GM12878 (cell line): ENCODE measurements at regions not wholly inside any gene's neighbourhood (a gene's known extent, or its start where the extent isn't known, plus 50 kb on each side); places are given as distances from the start of the nearest gene placed in this dataset.

Source experiments
- ATAC-seq: fragments of 200-7000 bp; cut with Tn5 transposase; 3 replicates; pipeline ENCODE4 v1.9.1; 2020; ENCODE audit warnings: mild to moderate bottlenecking, moderate library complexity
- BruUV-seq: library from RNA; stranded (reverse); fragments of 400-500 nt; replicated peaks from 2 replicates; lab custom pipeline; 2021; lab: Mats Ljungman, UMichigan
- CTCF ChIA-PET: fragments of 300-600 bp; sonication (Branson Sonifier 250); formaldehyde crosslinking; extraction: SDS; loops from one replicate; lab custom pipeline; 2021; ENCODE audit warnings: inconsistent platforms; lab: Yijun Ruan, JAX
- POLR2A ChIA-PET: fragments of 350-600 bp; formaldehyde crosslinking; extraction: SDS; loops from one replicate; lab custom pipeline; 2021; ENCODE audit warnings: inconsistent platforms; lab: Charles Lee
- RAD21 ChIA-PET: fragments of 300-600 bp; sonication (Branson Sonifier 250); formaldehyde crosslinking; loops from one replicate; lab custom pipeline; 2023; ENCODE audit warnings: antibody characterized with exemption; ENCODE audit not compliant: unreplicated experiment; lab: Charles Lee
- SMC1A ChIA-PET: fragments of 300-600 bp; sonication (Branson Sonifier 250); formaldehyde crosslinking; loops from one replicate; lab custom pipeline; 2023; ENCODE audit not compliant: unreplicated experiment, uncharacterized antibody; lab: Charles Lee
- DNase-seq: peaks from one replicate; pipeline ENCODE4 v3.0.0-alpha.2; 2011; ENCODE audit warnings: low read depth, low spot score
- FAIRE-seq: peaks from 3 replicates; lab custom pipeline; 2011; peaks lifted over from hg19 to GRCh38; lab: Jason Lieb, UNC
- H2AFZ ChIP-seq: 2 replicates; pipeline ENCODE4 v1.6.0; 2011; ENCODE audit warnings: low read depth, low read length, control low read depth; ENCODE audit not compliant: control insufficient read depth
- H3K27ac ChIP-seq: 2 replicates; pipeline ENCODE4 v1.5.1; 2011; ENCODE audit warnings: control low read depth; ENCODE audit not compliant: control insufficient read depth, insufficient read depth
- H3K27me3 ChIP-seq, 2 experiments: replicated peaks in 1 of 2; 2 replicates each; pipeline versions ENCODE4 v1.6.0 to v1.6.1; 2011; ENCODE audit warnings: low read length in 1 of 2; ENCODE audit not compliant: control insufficient read depth in 2 of 2, insufficient read depth in 2 of 2
- H3K36me3 ChIP-seq, 2 experiments: 2 replicates each; pipeline ENCODE4 v1.5.1; 2011; ENCODE audit warnings: low read length in 1 of 2; ENCODE audit not compliant: control insufficient read depth in 2 of 2, insufficient read depth in 2 of 2
- H3K4me1 ChIP-seq: 2 replicates; pipeline ENCODE4 v1.6.1; 2011; ENCODE audit warnings: mild to moderate bottlenecking, low read length, moderate library complexity, mixed read lengths; ENCODE audit not compliant: control insufficient read depth, insufficient read depth
- H3K4me2 ChIP-seq: 2 replicates; pipeline ENCODE4 v1.6.0; 2011; ENCODE audit warnings: control low read depth; ENCODE audit not compliant: control insufficient read depth, insufficient read depth
- H3K4me3 ChIP-seq: fragments of 200-600 bp; sonication (generic); 2 replicates; pipeline ENCODE4 v1.5.1; 2016
- H3K79me2 ChIP-seq: 2 replicates; pipeline ENCODE4 v1.6.0; 2011; ENCODE audit warnings: low read length; ENCODE audit not compliant: control insufficient read depth, insufficient read depth
- H3K9ac ChIP-seq: 2 replicates; pipeline ENCODE4 v1.8.0; 2011; ENCODE audit warnings: low read length, control low read depth, mixed read lengths; ENCODE audit not compliant: control insufficient read depth, insufficient read depth
- H3K9me3 ChIP-seq: replicated peaks from 3 replicates; pipeline ENCODE4 v1.5.1; 2011; ENCODE audit warnings: mild to moderate bottlenecking, low read length; ENCODE audit not compliant: control insufficient read depth, insufficient read depth
- H4K20me1 ChIP-seq: 2 replicates; pipeline ENCODE4 v1.6.0; 2011; ENCODE audit not compliant: control insufficient read depth, insufficient read depth
- CREM ChIP-seq: IDR thresholded peaks from 2 replicates; pipeline ENCODE4 v1.6.1; 2014; ENCODE audit warnings: antibody characterized with exemption, low read depth
- EP300 ChIP-seq, 2 experiments: fragments of 150-350 bp in 1 of 2; IDR thresholded peaks; 2 replicates each; pipeline ENCODE4 v1.6.1; 2011 to 2012; ENCODE audit warnings: low read depth in 2 of 2, low read length in 2 of 2, borderline replicate concordance in 1 of 2, improper control_type of control experiment in 1 of 2, inconsistent platforms in 1 of 2; ENCODE audit not compliant: control insufficient read depth in 1 of 2
- LARP7 ChIP-seq: fragments of 450-650 bp; IDR thresholded peaks from 2 replicates; pipeline ENCODE4 v1.6.1; 2017; ENCODE audit warnings: mild to moderate bottlenecking
- MLLT1 ChIP-seq: fragments of 450-650 bp; IDR thresholded peaks from 2 replicates; pipeline ENCODE4 v1.6.1; 2016; ENCODE audit warnings: mild to moderate bottlenecking
- NFXL1 ChIP-seq: fragments of 450-650 bp; IDR thresholded peaks from 2 replicates; pipeline ENCODE4 v1.6.1; 2017; ENCODE audit warnings: antibody characterized with exemption, mild to moderate bottlenecking, borderline replicate concordance
- NKRF ChIP-seq: fragments of 450-650 bp; conservative IDR thresholded peaks from 2 replicates; pipeline ENCODE4 v1.6.1; 2017; ENCODE audit warnings: mild to moderate bottlenecking, moderate library complexity
- STAT1 ChIP-seq: fragments of 450-650 bp; conservative IDR thresholded peaks from 2 replicates; pipeline ENCODE4 v1.6.1; 2014; ENCODE audit warnings: antibody characterized with exemption, mild to moderate bottlenecking
- TCF3 ChIP-seq: IDR thresholded peaks from 2 replicates; pipeline ENCODE4 v1.6.1; 2012; ENCODE audit warnings: low read depth, mild to moderate bottlenecking, low read length, borderline replicate concordance; ENCODE audit not compliant: insufficient read depth
- YY1 ChIP-seq: IDR thresholded peaks from 2 replicates; pipeline ENCODE4 v1.6.1; 2011; ENCODE audit warnings: low read depth, mild to moderate bottlenecking, low read length
- ZNF687 ChIP-seq: fragments of 450-650 bp; IDR thresholded peaks from 2 replicates; pipeline ENCODE4 v1.6.1; 2017; ENCODE audit warnings: mild to moderate bottlenecking, moderate library complexity
- WGBS: methylation state at CpG from one replicate; pipeline ENCODE4 v1.1.6; 2016; ENCODE audit warnings: low lambda C conversion rate; ENCODE audit not compliant: insufficient replicate concordance, insufficient coverage; ENCODE audit errors: missing lambda C conversion rate; 5-methylcytosine and 5-hydroxymethylcytosine counted together
- in situ Hi-C: fragments of 300-500 bp; cut with MboI; formaldehyde crosslinking; loops from 9 replicates; pipeline ENCODE4 v1.14.3; 2018; ENCODE audit warnings: mixed read lengths
- intact Hi-C: fragments of 100-400 bp; cut with micrococcal nuclease; formaldehyde crosslinking; loops from one replicate; pipeline ENCODE4 v1.14.2; 2022; ENCODE audit not compliant: unreplicated experiment

- ChIA-PET RAD21 (no interaction called here), SMC1A (interaction anchor here (1.0 to 1.4 kb wide), 2 partner anchors 16 to 26 kb away, joined by 3 read pairs; no protein-coding TSS in a partner anchor)
Observed at GRCh38 chr11:106172386-106172991, 95.0 kb downstream of the AASDHPPT start.

More at GRCh38 chr11:106172386-106172991, 95.0 kb downstream of the AASDHPPT start:
- H4K20me1 ChIP-seq: no peaks in the 10 kb centered on the region
- FAIRE-seq: no peak
- no peaks in the 10 kb centered on the region for H3K27me3 ChIP-seq
- in situ Hi-C loops: loop anchor here (25.0 kb wide), 1 partner anchor 865 kb away; no protein-coding TSS in a partner anchor
- H3K4me1 ChIP-seq: no peaks in the 10 kb centered on the region
- no peak for ATAC-seq
- no peak overlapping the region for H3K27ac ChIP-seq
- no TSS peak for BruUV-seq
- CTCF ChIA-PET: no interaction called here
- WGBS: 64% methylated on average over 4 of the region's 4 CpGs
- no peak overlapping the region for H3K4me2 ChIP-seq
- no peak overlapping the region for H3K4me3 ChIP-seq
- H2AFZ ChIP-seq: no peak overlapping the region
- no peaks in the 10 kb centered on the region for H3K9me3 ChIP-seq
- no peak for TF ChIP-seq CREM
- no peak for TF ChIP-seq MLLT1
- TF ChIP-seq LARP7: no peak
- TF ChIP-seq YY1: no peak
- TF ChIP-seq STAT1: no peak
- no peak for TF ChIP-seq EP300 (IDR thresholded peaks at IDR 0.05; ENCODE audit: borderline replicate concordance in 1 of 2, control insufficient read depth in 1 of 2, low read depth in 2 of 2, low read length in 2 of 2)
- TF ChIP-seq NKRF: no peak
- TF ChIP-seq TCF3: no peak
- TF ChIP-seq ZNF687: no peak
- TF ChIP-seq NFXL1: no peak
- TF ChIP-seq, all 136 proteins: peak for 0
- intact Hi-C loops: no loop called here
- Histone ChIP-seq H3K36me3 (no peaks in the 10 kb centered on the region), H3K9ac (no peak overlapping the region), H3K79me2 (no peaks in the 10 kb centered on the region)
- POLR2A ChIA-PET: interaction anchor here (0.7 kb wide), 1 partner anchor 231 kb away, joined by 3 read pairs; no protein-coding TSS in a partner anchor
- no peak for DNase-seq
